Panc1 (cell line): ENCODE measurements at regions not wholly inside any gene's neighbourhood (a gene's known extent, or its start where the extent isn't known, plus 50 kb on each side); places are given as distances from the start of the nearest gene placed in this dataset.

ENCODE experiments used
- ATAC-seq: fragments of 200-7000 bp; cut with Tn5 transposase; 2 replicates; pipeline ENCODE4 v1.9.1; 2020; ENCODE audit warnings: mild to moderate bottlenecking, moderate library complexity
- BruUV-seq: library from RNA; stranded (reverse); fragments of 400-500 nt; replicated peaks from 2 replicates; lab custom pipeline; 2021; lab: Mats Ljungman, UMichigan
- CTCF ChIA-PET: fragments of 300-600 bp; sonication (Branson Sonifier 250); formaldehyde crosslinking; loops from one replicate; lab custom pipeline; 2022; ENCODE audit warnings: antibody characterized with exemption; lab: Charles Lee
- POLR2A ChIA-PET: fragments of 300-600 bp; sonication (Branson Sonifier 250); formaldehyde crosslinking; loops from one replicate; lab custom pipeline; 2022; ENCODE audit warnings: antibody characterized with exemption; lab: Charles Lee
- DNase-seq: peaks from one replicate; pipeline ENCODE4 v3.0.0-alpha.2; 2010; ENCODE audit warnings: low read depth, low spot score
- H3K27ac ChIP-seq: 2 replicates; pipeline ENCODE4 v1.5.1; 2011; ENCODE audit warnings: mild to moderate bottlenecking, low read length, inconsistent platforms
- H3K27me3 ChIP-seq: fragments of 200-500 bp; sonication (Bioruptor generic); 2 replicates; pipeline ENCODE4 v1.6.0; 2014; ENCODE audit warnings: low read length, inconsistent platforms; ENCODE audit not compliant: control insufficient read depth, insufficient read depth
- H3K36me3 ChIP-seq: fragments of 200-500 bp; sonication (Bioruptor generic); 2 replicates; pipeline ENCODE4 v1.5.1; 2014; ENCODE audit warnings: inconsistent platforms, mild to moderate bottlenecking, low read length, moderate library complexity; ENCODE audit not compliant: control insufficient read depth, insufficient read depth
- H3K4me1 ChIP-seq: 2 replicates; pipeline ENCODE4 v1.5.1; 2011; ENCODE audit warnings: inconsistent platforms, mild to moderate bottlenecking, low read length, moderate library complexity; ENCODE audit not compliant: control insufficient read depth, insufficient read depth
- H3K4me3 ChIP-seq, 2 experiments: 2 replicates each; pipeline ENCODE4 v1.5.1; 2011 to 2012; ENCODE audit warnings: low read depth in 2 of 2, low read length in 2 of 2, mild to moderate bottlenecking in 2 of 2, inconsistent platforms in 1 of 2, moderate library complexity in 1 of 2
- H3K9me3 ChIP-seq: fragments of 200-500 bp; sonication (Bioruptor generic); 2 replicates; pipeline ENCODE4 v1.5.1; 2014; ENCODE audit warnings: low read depth, mild to moderate bottlenecking, inconsistent platforms, low read length, moderate library complexity; ENCODE audit not compliant: control insufficient read depth, insufficient read depth
- CTCF ChIP-seq: fragments of 450-650 bp; IDR thresholded peaks from 2 replicates; pipeline ENCODE4 v1.5.1; 2017; ENCODE audit warnings: mild to moderate bottlenecking
- POLR2AphosphoS5 ChIP-seq: IDR thresholded peaks from 2 replicates; pipeline ENCODE4 v1.6.1; 2012; ENCODE audit warnings: mild to moderate bottlenecking, low read depth, low read length, moderate library complexity
- SIN3A ChIP-seq: IDR thresholded peaks from 2 replicates; pipeline ENCODE4 v1.6.1; 2012; ENCODE audit warnings: low read depth, mild to moderate bottlenecking, low read length, moderate library complexity, borderline replicate concordance; ENCODE audit not compliant: insufficient read depth
- TCF7L2 ChIP-seq: IDR thresholded peaks from 2 replicates; pipeline ENCODE4 v1.6.1; 2011; ENCODE audit warnings: mild to moderate bottlenecking, low read depth, low read length, inconsistent platforms
- in situ Hi-C: cut with HindIII; loops from 2 replicates; pipeline ENCODE4 v1.10.0; 2016; ENCODE audit warnings: low sequenced_read_pairs, low pct_unique_long_range_greater_than_20kb
- intact Hi-C: fragments of 100-400 bp; cut with micrococcal nuclease; formaldehyde crosslinking; loops from one replicate; pipeline ENCODE4 v1.10.0; 2022; ENCODE audit not compliant: unreplicated experiment
- TF ChIP-seq, protein P1 (sequence below), 2 experiments: IDR thresholded peaks; 2 replicates each; pipeline ENCODE4 v1.6.1; 2011 to 2012; ENCODE audit warnings: low read depth in 2 of 2, control low read depth in 1 of 2, low read length in 1 of 2, mild to moderate bottlenecking in 1 of 2, moderate library complexity in 1 of 2; ENCODE audit not compliant: insufficient read depth in 1 of 2

GRCh38 chr4:171667906-171668305, 145.3 kb upstream of the GALNTL6 start:
- H3K4me3 ChIP-seq = no peak overlapping the region
- ChIA-PET POLR2A (no interaction called here), CTCF (no interaction called here)
- no peak overlapping the region for H3K27ac ChIP-seq
- no peak for DNase-seq
- ATAC-seq = no peak
- no peaks in the 10 kb centered on the region for H3K27me3 ChIP-seq
- TF ChIP-seq TCF7L2 (no peak), CTCF (no peak), POLR2AphosphoS5 (no peak), SIN3A (no peak)
- TF ChIP-seq, protein P1, sequence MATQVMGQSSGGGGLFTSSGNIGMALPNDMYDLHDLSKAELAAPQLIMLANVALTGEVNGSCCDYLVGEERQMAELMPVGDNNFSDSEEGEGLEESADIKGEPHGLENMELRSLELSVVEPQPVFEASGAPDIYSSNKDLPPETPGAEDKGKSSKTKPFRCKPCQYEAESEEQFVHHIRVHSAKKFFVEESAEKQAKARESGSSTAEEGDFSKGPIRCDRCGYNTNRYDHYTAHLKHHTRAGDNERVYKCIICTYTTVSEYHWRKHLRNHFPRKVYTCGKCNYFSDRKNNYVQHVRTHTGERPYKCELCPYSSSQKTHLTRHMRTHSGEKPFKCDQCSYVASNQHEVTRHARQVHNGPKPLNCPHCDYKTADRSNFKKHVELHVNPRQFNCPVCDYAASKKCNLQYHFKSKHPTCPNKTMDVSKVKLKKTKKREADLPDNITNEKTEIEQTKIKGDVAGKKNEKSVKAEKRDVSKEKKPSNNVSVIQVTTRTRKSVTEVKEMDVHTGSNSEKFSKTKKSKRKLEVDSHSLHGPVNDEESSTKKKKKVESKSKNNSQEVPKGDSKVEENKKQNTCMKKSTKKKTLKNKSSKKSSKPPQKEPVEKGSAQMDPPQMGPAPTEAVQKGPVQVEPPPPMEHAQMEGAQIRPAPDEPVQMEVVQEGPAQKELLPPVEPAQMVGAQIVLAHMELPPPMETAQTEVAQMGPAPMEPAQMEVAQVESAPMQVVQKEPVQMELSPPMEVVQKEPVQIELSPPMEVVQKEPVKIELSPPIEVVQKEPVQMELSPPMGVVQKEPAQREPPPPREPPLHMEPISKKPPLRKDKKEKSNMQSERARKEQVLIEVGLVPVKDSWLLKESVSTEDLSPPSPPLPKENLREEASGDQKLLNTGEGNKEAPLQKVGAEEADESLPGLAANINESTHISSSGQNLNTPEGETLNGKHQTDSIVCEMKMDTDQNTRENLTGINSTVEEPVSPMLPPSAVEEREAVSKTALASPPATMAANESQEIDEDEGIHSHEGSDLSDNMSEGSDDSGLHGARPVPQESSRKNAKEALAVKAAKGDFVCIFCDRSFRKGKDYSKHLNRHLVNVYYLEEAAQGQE (IDR thresholded peaks at IDR 0.05; ENCODE audit: insufficient read depth in 1 of 2, low read depth in 2 of 2, low read length in 1 of 2) = no peak
- in situ Hi-C loops (no loop called here), intact Hi-C loops (no loop called here)
- H3K9me3 ChIP-seq = no peaks in the 10 kb centered on the region
- H3K4me1 ChIP-seq = no peaks in the 10 kb centered on the region
- no TSS peak for BruUV-seq
- H3K36me3 ChIP-seq = no peaks in the 10 kb centered on the region

GRCh38 chr4:171651071-171651470, 162.1 kb upstream of the GALNTL6 start:
- no peaks in the 10 kb centered on the region for H3K9me3 ChIP-seq
- no TSS peak for BruUV-seq
- H3K27me3 ChIP-seq = no peaks in the 10 kb centered on the region
- no peak overlapping the region for H3K4me3 ChIP-seq
- no peaks in the 10 kb centered on the region for H3K36me3 ChIP-seq
- intact Hi-C loops = no loop called here
- H3K4me1 ChIP-seq = no peaks in the 10 kb centered on the region
- TF ChIP-seq CTCF = no peak
- TF ChIP-seq, protein P1 (IDR thresholded peaks at IDR 0.05; ENCODE audit: insufficient read depth in 1 of 2, low read depth in 2 of 2, low read length in 1 of 2) = no peak
- no peak for TF ChIP-seq SIN3A
- no peak for TF ChIP-seq TCF7L2
- no peak for TF ChIP-seq POLR2AphosphoS5
- in situ Hi-C loops = no loop called here
- ATAC-seq (no peak), DNase-seq (no peak)
- H3K27ac ChIP-seq = no peak overlapping the region
- POLR2A ChIA-PET = no interaction called here
- CTCF ChIA-PET = no interaction called here
